HG03342 (cell line): ENCODE measurements at regions not wholly inside any gene's neighbourhood (a gene's known extent, or its start where the extent isn't known, plus 50 kb on each side); places are given as distances from the start of the nearest gene placed in this dataset.
"Not testable (repeated sequence)": the region's sequence is repeated elsewhere in the genome, so short reads cannot be mapped to it uniquely, and the experiment has no call there.

Source experiments
- ATAC-seq: cut with Tn5 transposase; IDR thresholded peaks from one replicate; pipeline ENCODE4 v1.9.1; 2021; ENCODE audit warnings: mild to moderate bottlenecking, moderate library complexity; ENCODE audit not compliant: unreplicated experiment

- not testable (repeated sequence) for ATAC-seq
Observed at GRCh38 chr15:22358932-22359331, 99.8 kb upstream of the GOLGA6L22 start.

- ATAC-seq: peak; percentile 89
Observed at GRCh38 chr15:22359587-22359986, 99.1 kb upstream of the GOLGA6L22 start.

- ATAC-seq: not testable (repeated sequence)
Observed at GRCh38 chr15:22360696-22361095, 98.0 kb upstream of the GOLGA6L22 start.

GRCh38 chr15:22362502-22362901 is 96.2 kb upstream of the GOLGA6L22 start:
- not testable (repeated sequence) for ATAC-seq

GRCh38 chr15:22371246-22371834 is 87.4 kb upstream of the GOLGA6L22 start:
- ATAC-seq: not testable (repeated sequence)

GRCh38 chr15:22374531-22374930 is 84.2 kb upstream of the GOLGA6L22 start:
- not testable (repeated sequence) for ATAC-seq

GRCh38 chr15:22375829-22376228 is 82.9 kb upstream of the GOLGA6L22 start:
- ATAC-seq: not testable (repeated sequence)

- ATAC-seq: not testable (repeated sequence)
Observed at GRCh38 chr15:22377859-22378258, 80.8 kb upstream of the GOLGA6L22 start.

- ATAC-seq: not testable (repeated sequence)
Observed at GRCh38 chr15:22387691-22388090, 71.0 kb upstream of the GOLGA6L22 start.

GRCh38 chr15:22388365-22388764 is 70.3 kb upstream of the GOLGA6L22 start:
- ATAC-seq: not testable (repeated sequence)

GRCh38 chr15:22401207-22401606 is 57.5 kb upstream of the GOLGA6L22 start:
- not testable (repeated sequence) for ATAC-seq

GRCh38 chr15:22401703-22402102 is 57.0 kb upstream of the GOLGA6L22 start:
- ATAC-seq: not testable (repeated sequence)

GRCh38 chr15:22405765-22406164 is 52.9 kb upstream of the GOLGA6L22 start:
- ATAC-seq: not testable (repeated sequence)
